ENCODE measurements at regions not wholly inside any gene's neighbourhood (a gene's known extent, or its start where the extent isn't known, plus 50 kb on each side); places are given as distances from the start of the nearest gene placed in this dataset.

DNA sequence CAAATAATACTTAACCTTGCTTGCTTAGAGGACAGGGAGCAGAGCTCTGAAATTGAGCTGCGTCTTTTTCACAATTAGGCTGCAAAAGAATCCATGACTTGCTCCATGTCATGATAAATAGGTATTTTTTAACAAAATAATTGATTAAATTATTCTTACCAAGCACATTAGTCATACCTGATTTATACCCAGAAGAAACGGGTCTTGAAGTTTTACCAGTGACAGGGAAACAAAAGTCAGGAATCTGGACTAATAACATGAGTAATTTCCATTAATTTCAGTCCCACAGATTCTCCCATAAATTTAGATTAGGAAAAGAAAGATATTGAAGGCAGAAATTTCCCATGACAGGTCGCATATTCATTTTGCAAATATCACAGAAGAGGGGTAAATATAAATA lies 85.0 kb upstream of the BMP5 start:
- FAIRE-seq (no peak), DNase-seq (ENCODE audit: low read depth in 1 of 2, low spot score in 2 of 2) (no peak)
- Histone ChIP-seq H3K79me2 (ENCODE audit: control insufficient read depth in 1 of 2, insufficient read depth in 2 of 2, low read length in 2 of 2) (no peaks in the 10 kb centered on the region), H3K4me2 (ENCODE audit: insufficient read depth in 1 of 2, low read depth in 2 of 2, low read length in 2 of 2) (no peak overlapping the region), H4K8ac (ENCODE audit: extremely low read depth, insufficient read depth, low read length) (no peak overlapping the region), H3K27me3 (replicated peaks in 1 of 4; ENCODE audit: control insufficient read depth in 3 of 4, extremely low read depth in 1 of 4, insufficient read depth in 3 of 4, low read length in 3 of 4) (no peaks in the 10 kb centered on the region), H4K91ac (replicated peaks; ENCODE audit: insufficient read length, low read length) (no peak overlapping the region), H2BK5ac (ENCODE audit: low read depth, low read length) (no peak overlapping the region), H3K18ac (ENCODE audit: extremely low read depth, low read length) (no peak overlapping the region), H3K23ac (ENCODE audit: insufficient read length) (no peak overlapping the region), H3K56ac (replicated peaks; ENCODE audit: insufficient read length, low read depth, low read length) (no peak overlapping the region), H2BK20ac (ENCODE audit: low read length) (no peak overlapping the region), H2BK15ac (ENCODE audit: low read length) (no peak overlapping the region), H2AFZ (ENCODE audit: low read length) (no peak overlapping the region), H2BK12ac (ENCODE audit: low read depth, low read length) (no peak overlapping the region), H4K5ac (ENCODE audit: insufficient read length, low read depth, low read length) (no peak overlapping the region), H4K20me1 (replicated peaks in 1 of 2; ENCODE audit: control insufficient read depth in 1 of 2, insufficient read depth in 2 of 2, low read length in 2 of 2) (no peaks in the 10 kb centered on the region), H3K23me2 (ENCODE audit: low read depth, low read length) (no peaks in the 10 kb centered on the region), H3K4me3 (ENCODE audit: extremely low read depth in 1 of 4, insufficient read depth in 2 of 4, low read depth in 3 of 4, low read length in 4 of 4) (no peak overlapping the region), H2AK5ac (ENCODE audit: low read depth, low read length) (no peak overlapping the region), H3K9me3 (ENCODE audit: insufficient read depth in 2 of 2, low read depth in 1 of 2, low read length in 1 of 2) (no peaks in the 10 kb centered on the region), H3K4me1 (replicated peaks in 1 of 4; ENCODE audit: control insufficient read depth in 3 of 4, insufficient read depth in 4 of 4, low read length in 3 of 4) (no peaks in the 10 kb centered on the region), H3K79me1 (ENCODE audit: low read depth, low read length) (no peaks in the 10 kb centered on the region), H3K9ac (replicated peaks in 1 of 4; ENCODE audit: extremely low read depth in 1 of 4, low read depth in 3 of 4, low read length in 3 of 4) (no peak overlapping the region), H3K27ac (ENCODE audit: low read depth, low read length) (no peak overlapping the region), H2BK120ac (replicated peaks; ENCODE audit: low read depth, low read length) (no peak overlapping the region), H3K14ac (ENCODE audit: insufficient read length) (no peak overlapping the region), H3K36me3 (ENCODE audit: control insufficient read depth in 2 of 4, insufficient read depth in 4 of 4, low read length in 3 of 4) (no peaks in the 10 kb centered on the region), H3K4ac (replicated peaks; ENCODE audit: insufficient read length, low read depth, low read length) (no peak overlapping the region)
- WGBS, 2 experiments (ENCODE audit: extremely low coverage in 1 of 2, insufficient coverage in 1 of 2, insufficient read length in 1 of 2, insufficient replicate concordance in 2 of 2, low coverage in 1 of 2, low lambda C conversion rate in 2 of 2, missing lambda C conversion rate in 1 of 2) = 99% methylated on average over 3 of the region's 3 CpGs; no CpG with 5 or more reads in 1 of the 2 experiments
- CTCF ChIA-PET (ENCODE audit: partially characterized antibody) = interaction anchor here (0.6 kb wide), 1 partner anchor 263 kb away, joined by 4 read pairs; no protein-coding TSS in a partner anchor
- POLR2A ChIA-PET (ENCODE audit: partially characterized antibody) = no interaction called here
- TF ChIP-seq ASH2L (IDR thresholded peaks at IDR 0.05; ENCODE audit: low read length) = no peak
- no peak for TF ChIP-seq RNF2 (IDR thresholded peaks at IDR 0.05; ENCODE audit: borderline replicate concordance, low read depth, low read length, missing control alignments, poor library complexity, severe bottlenecking)
- TF ChIP-seq CTCF (IDR thresholded peaks at IDR 0.05; ENCODE audit: control extremely low read depth in 1 of 3, insufficient read depth in 1 of 3, low read depth in 1 of 3, low read length in 3 of 3) = no peak
- no peak for TF ChIP-seq TBP (IDR thresholded peaks at IDR 0.05; ENCODE audit: low read depth, low read length)
- TF ChIP-seq KDM1A (IDR thresholded peaks at IDR 0.05; ENCODE audit: borderline replicate concordance, low read length) = no peak
- no peak for TF ChIP-seq E2F6 (IDR thresholded peaks at IDR 0.05)
